SK-N-SH treated with all-trans-retinoic acid at 6 μM for 48 hours (cell line): ENCODE measurements at regions not wholly inside any gene's neighbourhood (a gene's known extent, or its start where the extent isn't known, plus 50 kb on each side); places are given as distances from the start of the nearest gene placed in this dataset.

Source experiments
- ATAC-seq: fragments of 200-7000 bp; cut with Tn5 transposase; 3 replicates; pipeline ENCODE4 v1.9.1; 2020; ENCODE audit warnings: mild to moderate bottlenecking, moderate library complexity
- ARNTL ChIP-seq: fragments of 450-650 bp; formaldehyde crosslinking; IDR thresholded peaks from 2 replicates; pipeline ENCODE4 v1.5.0; 2020; ENCODE audit warnings: low read depth, mild to moderate bottlenecking, moderate library complexity, borderline replicate concordance
- CREB5 ChIP-seq: fragments of 250-450 bp; sonication (Bioruptor Pico); IDR thresholded peaks from 2 replicates; pipeline ENCODE4 v1.5.1; 2020; ENCODE audit warnings: low read depth, mild to moderate bottlenecking, moderate library complexity
- CSDC2 ChIP-seq: fragments of 250-450 bp; sonication (Bioruptor Pico); IDR thresholded peaks from 2 replicates; pipeline ENCODE4 v1.5.0; 2020; ENCODE audit warnings: mild to moderate bottlenecking, moderate library complexity
- CSRNP3 ChIP-seq: fragments of 250-450 bp; sonication (Bioruptor Pico); IDR thresholded peaks from 2 replicates; pipeline ENCODE4 v1.5.1; 2021; ENCODE audit warnings: mild to moderate bottlenecking, moderate library complexity
- ESRRG ChIP-seq: fragments of 250-450 bp; sonication (Bioruptor Pico); IDR thresholded peaks from 2 replicates; pipeline ENCODE4 v1.6.1; 2021; ENCODE audit warnings: mild to moderate bottlenecking
- GLIS3 ChIP-seq: fragments of 250-450 bp; sonication (Bioruptor Pico); IDR thresholded peaks from 2 replicates; pipeline ENCODE4 v1.5.0; 2020; ENCODE audit warnings: mild to moderate bottlenecking, moderate library complexity
- ISL1 ChIP-seq: fragments of 250-450 bp; sonication (Bioruptor Pico); IDR thresholded peaks from 2 replicates; pipeline ENCODE4 v2.1.2; 2022; ENCODE audit warnings: mild to moderate bottlenecking, moderate library complexity
- OSR1 ChIP-seq: fragments of 250-450 bp; sonication (Bioruptor Pico); IDR thresholded peaks from 2 replicates; pipeline ENCODE4 v1.8.0; 2022; ENCODE audit warnings: moderate library complexity, mild to moderate bottlenecking, inconsistent platforms
- PPARA ChIP-seq: fragments of 250-450 bp; sonication (Bioruptor Pico); IDR thresholded peaks from 2 replicates; pipeline ENCODE4 v1.5.0; 2020; ENCODE audit warnings: mild to moderate bottlenecking, borderline replicate concordance
- RARB ChIP-seq: fragments of 250-450 bp; sonication (Bioruptor Pico); IDR thresholded peaks from 2 replicates; pipeline ENCODE4 v1.8.0; 2021; ENCODE audit warnings: mild to moderate bottlenecking, moderate library complexity
- SNAI2 ChIP-seq: fragments of 250-450 bp; sonication (Bioruptor Pico); IDR thresholded peaks from 2 replicates; pipeline ENCODE4 v1.5.0; 2020; ENCODE audit warnings: mild to moderate bottlenecking, moderate library complexity
- ZC3H10 ChIP-seq: fragments of 250-450 bp; sonication (Bioruptor Pico); IDR thresholded peaks from 2 replicates; pipeline ENCODE4 v1.5.1; 2021; ENCODE audit warnings: mild to moderate bottlenecking, moderate library complexity
- ZFP3 ChIP-seq: fragments of 250-450 bp; sonication (Bioruptor Pico); IDR thresholded peaks from 2 replicates; pipeline ENCODE4 v1.5.0; 2020; ENCODE audit warnings: mild to moderate bottlenecking, moderate library complexity
- ZFP30 ChIP-seq: fragments of 450-650 bp; formaldehyde crosslinking; IDR thresholded peaks from 2 replicates; pipeline ENCODE4 v1.5.0; 2022; ENCODE audit warnings: mild to moderate bottlenecking, moderate library complexity
- ZNF70 ChIP-seq: fragments of 450-650 bp; formaldehyde crosslinking; IDR thresholded peaks from 2 replicates; pipeline ENCODE4 v1.5.0; 2020; ENCODE audit warnings: mild to moderate bottlenecking, moderate library complexity
- ZNF8 ChIP-seq: fragments of 450-650 bp; formaldehyde crosslinking; IDR thresholded peaks from 2 replicates; pipeline ENCODE4 v1.5.0; 2020; ENCODE audit warnings: mild to moderate bottlenecking, moderate library complexity
- TF ChIP-seq, protein P1 (sequence below): fragments of 250-450 bp; sonication (Bioruptor Pico); IDR thresholded peaks from 2 replicates; pipeline ENCODE4 v1.8.0; 2021; ENCODE audit warnings: low read depth, mild to moderate bottlenecking, moderate library complexity, borderline replicate concordance
- TF ChIP-seq, protein P2 (sequence below): fragments of 250-450 bp; sonication (Bioruptor Pico); IDR thresholded peaks from 2 replicates; pipeline ENCODE4 v1.8.0; 2020; ENCODE audit warnings: mild to moderate bottlenecking, moderate library complexity, borderline replicate concordance
- TF ChIP-seq, protein P3 (sequence below): fragments of 250-450 bp; sonication (Bioruptor Pico); IDR thresholded peaks from 2 replicates; pipeline ENCODE4 v1.5.0; 2020; ENCODE audit warnings: mild to moderate bottlenecking, moderate library complexity

DNA sequence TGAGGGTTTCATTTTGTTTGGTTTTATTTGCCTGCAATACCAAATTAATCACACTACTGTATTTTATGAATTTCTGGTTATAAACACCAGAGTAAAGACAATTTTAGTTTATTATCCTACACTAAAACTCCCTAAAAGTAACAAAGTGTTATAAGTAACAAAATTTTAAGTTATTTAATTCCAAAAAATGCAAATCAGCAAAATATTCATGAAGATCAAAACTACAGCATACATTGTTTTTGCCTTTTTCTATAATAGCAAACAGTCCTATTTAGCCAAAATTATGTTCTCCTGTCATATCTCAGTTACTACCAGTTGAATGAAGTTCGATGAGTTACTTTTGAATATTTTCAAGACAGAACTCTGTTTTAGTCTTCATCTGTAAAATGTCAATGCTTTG lies 132.7 kb upstream of the CYLC2 start:
- no peak for ATAC-seq

GRCh38 chr9:102855641-102856040 lies 139.5 kb upstream of the CYLC2 start:
- TF ChIP-seq ESRRG (CRISPR knock-in tag) (no peak), ZNF8 (no peak), OSR1 (CRISPR knock-in tag) (no peak), ZFP30 (CRISPR knock-in tag) (no peak), RARB (no peak), ISL1 (CRISPR knock-in tag) (no peak), ZC3H10 (no peak), PPARA (CRISPR knock-in tag) (no peak), CSRNP3 (CRISPR knock-in tag) (no peak), GLIS3 (no peak), ZNF70 (no peak)
- TF ChIP-seq, protein P1, sequence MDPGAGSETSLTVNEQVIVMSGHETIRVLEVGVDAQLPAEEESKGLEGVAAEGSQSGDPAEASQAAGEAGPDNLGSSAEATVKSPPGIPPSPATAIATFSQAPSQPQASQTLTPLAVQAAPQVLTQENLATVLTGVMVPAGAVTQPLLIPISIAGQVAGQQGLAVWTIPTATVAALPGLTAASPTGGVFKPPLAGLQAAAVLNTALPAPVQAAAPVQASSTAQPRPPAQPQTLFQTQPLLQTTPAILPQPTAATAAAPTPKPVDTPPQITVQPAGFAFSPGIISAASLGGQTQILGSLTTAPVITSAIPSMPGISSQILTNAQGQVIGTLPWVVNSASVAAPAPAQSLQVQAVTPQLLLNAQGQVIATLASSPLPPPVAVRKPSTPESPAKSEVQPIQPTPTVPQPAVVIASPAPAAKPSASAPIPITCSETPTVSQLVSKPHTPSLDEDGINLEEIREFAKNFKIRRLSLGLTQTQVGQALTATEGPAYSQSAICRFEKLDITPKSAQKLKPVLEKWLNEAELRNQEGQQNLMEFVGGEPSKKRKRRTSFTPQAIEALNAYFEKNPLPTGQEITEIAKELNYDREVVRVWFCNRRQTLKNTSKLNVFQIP (CRISPR knock-in tag): no peak
- TF ChIP-seq, protein P2, sequence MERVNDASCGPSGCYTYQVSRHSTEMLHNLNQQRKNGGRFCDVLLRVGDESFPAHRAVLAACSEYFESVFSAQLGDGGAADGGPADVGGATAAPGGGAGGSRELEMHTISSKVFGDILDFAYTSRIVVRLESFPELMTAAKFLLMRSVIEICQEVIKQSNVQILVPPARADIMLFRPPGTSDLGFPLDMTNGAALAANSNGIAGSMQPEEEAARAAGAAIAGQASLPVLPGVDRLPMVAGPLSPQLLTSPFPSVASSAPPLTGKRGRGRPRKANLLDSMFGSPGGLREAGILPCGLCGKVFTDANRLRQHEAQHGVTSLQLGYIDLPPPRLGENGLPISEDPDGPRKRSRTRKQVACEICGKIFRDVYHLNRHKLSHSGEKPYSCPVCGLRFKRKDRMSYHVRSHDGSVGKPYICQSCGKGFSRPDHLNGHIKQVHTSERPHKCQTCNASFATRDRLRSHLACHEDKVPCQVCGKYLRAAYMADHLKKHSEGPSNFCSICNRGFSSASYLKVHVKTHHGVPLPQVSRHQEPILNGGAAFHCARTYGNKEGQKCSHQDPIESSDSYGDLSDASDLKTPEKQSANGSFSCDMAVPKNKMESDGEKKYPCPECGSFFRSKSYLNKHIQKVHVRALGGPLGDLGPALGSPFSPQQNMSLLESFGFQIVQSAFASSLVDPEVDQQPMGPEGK (CRISPR knock-in tag): no peak
- no peak for ATAC-seq

More for the DNA sequence above, 132.7 kb upstream of the CYLC2 start:
- TF ChIP-seq ZNF70 (no peak), ISL1 (CRISPR knock-in tag) (no peak), ZNF8 (no peak), CSDC2 (no peak), ESRRG (CRISPR knock-in tag) (no peak), ZFP3 (CRISPR knock-in tag) (no peak)
- TF ChIP-seq, protein P2 (CRISPR knock-in tag): no peak
- TF ChIP-seq, protein P1 (CRISPR knock-in tag): no peak

GRCh38 chr9:102845827-102846371 lies 149.2 kb upstream of the CYLC2 start:
- ATAC-seq: no peak
- no peak for TF ChIP-seq CSDC2
- TF ChIP-seq GLIS3: no peak
- no peak for TF ChIP-seq ZFP30 (CRISPR knock-in tag)
- TF ChIP-seq ZNF8: no peak
- TF ChIP-seq, protein P3, sequence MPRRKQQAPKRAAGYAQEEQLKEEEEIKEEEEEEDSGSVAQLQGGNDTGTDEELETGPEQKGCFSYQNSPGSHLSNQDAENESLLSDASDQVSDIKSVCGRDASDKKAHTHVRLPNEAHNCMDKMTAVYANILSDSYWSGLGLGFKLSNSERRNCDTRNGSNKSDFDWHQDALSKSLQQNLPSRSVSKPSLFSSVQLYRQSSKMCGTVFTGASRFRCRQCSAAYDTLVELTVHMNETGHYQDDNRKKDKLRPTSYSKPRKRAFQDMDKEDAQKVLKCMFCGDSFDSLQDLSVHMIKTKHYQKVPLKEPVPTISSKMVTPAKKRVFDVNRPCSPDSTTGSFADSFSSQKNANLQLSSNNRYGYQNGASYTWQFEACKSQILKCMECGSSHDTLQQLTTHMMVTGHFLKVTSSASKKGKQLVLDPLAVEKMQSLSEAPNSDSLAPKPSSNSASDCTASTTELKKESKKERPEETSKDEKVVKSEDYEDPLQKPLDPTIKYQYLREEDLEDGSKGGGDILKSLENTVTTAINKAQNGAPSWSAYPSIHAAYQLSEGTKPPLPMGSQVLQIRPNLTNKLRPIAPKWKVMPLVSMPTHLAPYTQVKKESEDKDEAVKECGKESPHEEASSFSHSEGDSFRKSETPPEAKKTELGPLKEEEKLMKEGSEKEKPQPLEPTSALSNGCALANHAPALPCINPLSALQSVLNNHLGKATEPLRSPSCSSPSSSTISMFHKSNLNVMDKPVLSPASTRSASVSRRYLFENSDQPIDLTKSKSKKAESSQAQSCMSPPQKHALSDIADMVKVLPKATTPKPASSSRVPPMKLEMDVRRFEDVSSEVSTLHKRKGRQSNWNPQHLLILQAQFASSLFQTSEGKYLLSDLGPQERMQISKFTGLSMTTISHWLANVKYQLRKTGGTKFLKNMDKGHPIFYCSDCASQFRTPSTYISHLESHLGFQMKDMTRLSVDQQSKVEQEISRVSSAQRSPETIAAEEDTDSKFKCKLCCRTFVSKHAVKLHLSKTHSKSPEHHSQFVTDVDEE (CRISPR knock-in tag): no peak
- TF ChIP-seq RARB: no peak
- TF ChIP-seq CREB5 (CRISPR knock-in tag): no peak
- no peak for TF ChIP-seq OSR1 (CRISPR knock-in tag)
- TF ChIP-seq ZNF70: no peak
- TF ChIP-seq ZC3H10: no peak
- TF ChIP-seq SNAI2: no peak
- TF ChIP-seq, protein P1 (CRISPR knock-in tag): no peak
- no peak for TF ChIP-seq ARNTL (CRISPR knock-in tag)
- no peak for TF ChIP-seq ISL1 (CRISPR knock-in tag)
- no peak for TF ChIP-seq ESRRG (CRISPR knock-in tag)
- TF ChIP-seq, protein P2 (CRISPR knock-in tag): no peak
